ENCODE measurements at regions not wholly inside any gene's neighbourhood (a gene's known extent, or its start where the extent isn't known, plus 50 kb on each side); places are given as distances from the start of the nearest gene placed in this dataset.

- FAIRE-seq, result no peak
These were observed 359.0 kb upstream of the ZNF521 start for GRCh38 chr18:25710981-25711380.

GRCh38 chr18:25705650-25706049 is 353.7 kb upstream of the ZNF521 start:
- no peak for FAIRE-seq

GRCh38 chr18:25704494-25704893 is 352.5 kb upstream of the ZNF521 start:
- no peak for FAIRE-seq

GRCh38 chr18:25704071-25704470 is 352.1 kb upstream of the ZNF521 start:
- FAIRE-seq, result no peak

GRCh38 chr18:25701821-25702220 is 349.9 kb upstream of the ZNF521 start:
- no peak for FAIRE-seq

- FAIRE-seq, result no peak
These were observed 335.1 kb upstream of the ZNF521 start for GRCh38 chr18:25686960-25687500.

GRCh38 chr18:25685088-25685487 is 333.1 kb upstream of the ZNF521 start:
- FAIRE-seq, result no peak

GRCh38 chr18:25679491-25679890 is 327.5 kb upstream of the ZNF521 start:
- FAIRE-seq, result no peak

- no peak for FAIRE-seq
These were observed 326.3 kb upstream of the ZNF521 start for GRCh38 chr18:25678221-25678620.

- FAIRE-seq, result no peak
These were observed 323.3 kb upstream of the ZNF521 start for GRCh38 chr18:25675123-25675850.

GRCh38 chr18:25674183-25674582 is 322.2 kb upstream of the ZNF521 start:
- FAIRE-seq, result no peak

GRCh38 chr18:25672490-25672889 is 320.5 kb upstream of the ZNF521 start:
- no peak for FAIRE-seq

- FAIRE-seq, result no peak
These were observed 317.8 kb upstream of the ZNF521 start for GRCh38 chr18:25669741-25670140.

GRCh38 chr18:25662272-25662671 is 310.3 kb upstream of the ZNF521 start:
- FAIRE-seq, result no peak

- FAIRE-seq, result no peak
These were observed 309.9 kb upstream of the ZNF521 start for GRCh38 chr18:25661831-25662230.

GRCh38 chr18:25659541-25659940 is 307.6 kb upstream of the ZNF521 start:
- no peak for FAIRE-seq

- FAIRE-seq, result no peak
These were observed 306.5 kb upstream of the ZNF521 start for GRCh38 chr18:25658476-25658875.

- no peak for FAIRE-seq
These were observed 299.6 kb upstream of the ZNF521 start for GRCh38 chr18:25651553-25651952.

- no peak for FAIRE-seq
These were observed 298.4 kb upstream of the ZNF521 start for GRCh38 chr18:25650201-25650941.

- no peak for FAIRE-seq
These were observed 296.8 kb upstream of the ZNF521 start for GRCh38 chr18:25648716-25649260.

- no peak for FAIRE-seq
These were observed 295.4 kb upstream of the ZNF521 start for GRCh38 chr18:25647404-25647803.

GRCh38 chr18:25646971-25647370 is 295.0 kb upstream of the ZNF521 start:
- no peak for FAIRE-seq

- FAIRE-seq, result no peak
These were observed 287.6 kb upstream of the ZNF521 start for GRCh38 chr18:25639596-25639995.

- no peak for FAIRE-seq
These were observed 281.6 kb upstream of the ZNF521 start for GRCh38 chr18:25633563-25633962.
